ENCODE measurements at regions not wholly inside any gene's neighbourhood (a gene's known extent, or its start where the extent isn't known, plus 50 kb on each side); places are given as distances from the start of the nearest gene placed in this dataset.

GRCh38 chr11:129266536-129266935 lies 74.4 kb upstream of the ARHGAP32 start:
- no peak for DNase-seq (ENCODE audit: low spot score)

- no peak for DNase-seq (ENCODE audit: low spot score)
Measured at GRCh38 chr11:129265125-129265788, 73.1 kb upstream of the ARHGAP32 start.

- no peak for DNase-seq (ENCODE audit: low spot score)
Measured at GRCh38 chr11:129264114-129264513, 72.0 kb upstream of the ARHGAP32 start.

- no peak for DNase-seq (ENCODE audit: low spot score)
Measured at GRCh38 chr11:129260750-129261149, 68.6 kb upstream of the ARHGAP32 start.

- DNase-seq (ENCODE audit: low spot score), result no peak
Measured at GRCh38 chr11:129259931-129260348, 67.8 kb upstream of the ARHGAP32 start.

- DNase-seq (ENCODE audit: low spot score), result no peak
Measured at GRCh38 chr11:129258205-129258604, 66.1 kb upstream of the ARHGAP32 start.

GRCh38 chr11:129257512-129257911 lies 65.4 kb upstream of the ARHGAP32 start:
- DNase-seq (ENCODE audit: low spot score), result no peak

GRCh38 chr11:129252621-129253020 lies 60.5 kb upstream of the ARHGAP32 start:
- peak; percentile 66 for DNase-seq (ENCODE audit: low spot score)

GRCh38 chr11:129251067-129251466 lies 58.9 kb upstream of the ARHGAP32 start:
- no peak for DNase-seq (ENCODE audit: low spot score)

- no peak for DNase-seq (ENCODE audit: low spot score)
Measured at GRCh38 chr11:129249923-129250322, 57.8 kb upstream of the ARHGAP32 start.

GRCh38 chr11:129249351-129249750 lies 57.2 kb upstream of the ARHGAP32 start:
- DNase-seq (ENCODE audit: low spot score), result no peak

- DNase-seq (ENCODE audit: low spot score), result no peak
Measured at GRCh38 chr11:129248618-129249017, 56.5 kb upstream of the ARHGAP32 start.

- DNase-seq (ENCODE audit: low spot score), result no peak
Measured at GRCh38 chr11:129247135-129247534, 55.0 kb upstream of the ARHGAP32 start.

- no peak for DNase-seq (ENCODE audit: low spot score)
Measured at GRCh38 chr11:129242855-129243254, 50.7 kb upstream of the ARHGAP32 start.
